GM19023 (cell line): ENCODE measurements at regions not wholly inside any gene's neighbourhood (a gene's known extent, or its start where the extent isn't known, plus 50 kb on each side); places are given as distances from the start of the nearest gene placed in this dataset.

Experiments
- ATAC-seq: cut with Tn5 transposase; IDR thresholded peaks from one replicate; pipeline ENCODE4 v1.9.1; 2021; ENCODE audit warnings: mild to moderate bottlenecking, moderate library complexity; ENCODE audit not compliant: unreplicated experiment

DNA sequence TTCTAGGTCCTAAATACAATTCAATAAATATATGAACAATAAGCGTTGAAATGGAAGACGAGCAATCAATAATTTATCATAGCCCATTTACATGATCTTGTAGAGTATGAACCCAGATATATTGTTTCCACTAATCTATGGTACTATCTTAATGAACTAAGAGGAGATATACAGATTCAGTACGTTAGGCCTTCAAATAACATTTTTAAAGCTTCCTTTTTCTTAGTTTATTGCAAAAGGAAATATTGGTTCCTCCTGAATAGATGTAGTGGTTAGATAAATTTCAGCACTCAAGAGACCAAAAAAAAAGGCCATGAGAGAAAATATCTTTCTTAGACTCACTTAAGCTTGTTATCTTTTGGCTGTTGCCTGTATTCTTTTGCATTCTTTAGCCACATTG lies 147.5 kb upstream of the PITX2 start:
- no peak for ATAC-seq

DNA sequence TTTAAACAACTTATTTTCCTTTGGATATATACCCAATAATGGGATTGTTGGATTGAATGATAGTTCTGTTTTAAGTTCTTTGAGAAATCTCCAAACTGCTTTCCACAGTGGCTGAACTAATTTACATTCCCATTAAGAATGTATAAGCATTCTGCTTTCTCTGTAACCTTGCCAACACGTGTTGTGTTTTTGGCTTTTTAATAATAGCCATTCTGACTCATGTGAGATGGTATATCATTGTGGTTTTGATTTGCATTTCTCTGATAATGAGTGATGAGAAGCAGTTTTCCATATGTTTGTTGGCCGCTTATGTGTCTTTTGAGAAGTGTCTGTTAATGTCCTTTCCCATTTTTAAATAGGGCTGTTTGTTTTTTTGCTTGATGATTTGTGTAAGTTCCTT lies 155.6 kb upstream of the PITX2 start:
- no peak for ATAC-seq

DNA sequence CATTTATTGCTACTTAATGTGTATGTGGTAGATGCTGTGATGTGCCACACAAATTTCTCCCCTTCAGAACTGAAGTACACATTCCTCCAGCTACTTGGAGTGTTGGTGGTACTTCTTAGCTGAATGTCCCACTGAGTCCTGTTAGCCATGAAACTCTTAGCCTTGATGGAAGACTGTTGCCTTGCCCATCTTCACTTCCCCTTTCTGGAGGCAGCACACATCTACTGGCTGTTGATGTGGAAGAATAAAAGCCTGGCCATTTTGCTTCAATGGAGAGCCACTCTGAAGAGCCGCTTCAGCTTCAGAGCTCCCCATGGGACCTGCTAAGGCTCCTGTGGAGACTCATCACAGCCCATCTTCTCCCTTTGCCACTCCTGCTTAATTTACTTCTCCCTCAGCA lies 157.7 kb upstream of the PITX2 start:
- ATAC-seq = no peak

DNA sequence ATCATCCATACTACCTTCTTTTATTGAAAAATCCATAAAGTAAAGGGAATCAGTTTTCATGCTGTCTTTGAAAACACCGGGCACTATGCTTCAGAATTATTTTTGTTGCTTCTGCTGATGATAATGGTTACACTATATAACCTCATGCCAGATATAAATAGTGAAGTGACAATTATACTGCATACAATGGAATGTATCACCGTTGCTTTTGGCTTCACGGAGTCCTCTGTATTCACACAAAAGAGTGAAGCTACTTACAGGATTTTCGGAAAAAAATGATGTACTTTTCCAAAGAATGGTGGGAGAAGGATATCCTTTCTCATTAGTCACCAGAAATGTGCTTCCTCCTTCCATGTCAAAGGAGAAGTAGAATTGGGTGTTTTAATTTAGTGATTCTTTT lies 159.1 kb upstream of the PITX2 start:
- ATAC-seq = no peak

DNA sequence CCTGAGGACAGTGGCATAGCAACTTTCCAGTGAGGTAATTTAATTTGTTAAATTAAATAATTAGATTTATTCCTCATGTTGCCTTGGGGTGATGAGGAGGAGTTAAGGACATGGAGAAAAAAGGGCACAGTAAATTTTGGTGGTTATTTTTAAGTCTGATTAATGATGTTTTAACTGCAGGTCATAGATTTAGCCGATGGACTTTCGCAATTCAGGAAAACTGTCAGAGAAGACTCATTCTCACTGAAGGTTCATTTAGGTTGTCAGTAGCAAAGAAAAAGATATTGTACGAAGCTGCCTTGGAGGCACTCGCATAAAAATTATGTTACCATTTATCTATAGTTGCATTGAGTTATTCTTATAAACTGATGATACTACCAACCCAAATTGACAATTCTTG lies 164.2 kb upstream of the PITX2 start:
- no peak for ATAC-seq

- no peak for ATAC-seq
Observed at GRCh38 chr4:110787707-110788106, 164.8 kb upstream of the PITX2 start.

- ATAC-seq = no peak
Observed at GRCh38 chr4:110788302-110788701, 165.4 kb upstream of the PITX2 start.

GRCh38 chr4:110792036-110792435 lies 169.2 kb upstream of the PITX2 start:
- no peak for ATAC-seq

DNA sequence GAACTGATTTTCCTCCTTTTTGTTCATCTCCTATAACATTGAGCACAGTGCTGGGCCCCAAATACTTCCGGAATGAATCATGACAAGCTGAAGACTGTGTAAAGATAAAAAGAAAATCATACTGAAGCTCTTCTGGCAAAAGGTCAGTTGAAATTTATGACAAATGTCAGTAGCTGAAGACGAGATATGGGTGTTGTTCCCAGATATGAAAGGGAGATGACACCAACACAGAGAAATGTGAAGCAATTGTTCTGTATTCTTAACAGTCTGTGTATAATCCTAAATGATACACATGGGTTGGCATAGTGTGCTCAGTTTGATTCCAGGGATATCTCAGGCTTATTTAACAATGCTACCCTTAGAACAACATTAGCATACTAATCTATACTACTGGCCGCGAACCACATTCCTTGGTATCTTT lies 170.5 kb upstream of the PITX2 start:
- no peak for ATAC-seq

DNA sequence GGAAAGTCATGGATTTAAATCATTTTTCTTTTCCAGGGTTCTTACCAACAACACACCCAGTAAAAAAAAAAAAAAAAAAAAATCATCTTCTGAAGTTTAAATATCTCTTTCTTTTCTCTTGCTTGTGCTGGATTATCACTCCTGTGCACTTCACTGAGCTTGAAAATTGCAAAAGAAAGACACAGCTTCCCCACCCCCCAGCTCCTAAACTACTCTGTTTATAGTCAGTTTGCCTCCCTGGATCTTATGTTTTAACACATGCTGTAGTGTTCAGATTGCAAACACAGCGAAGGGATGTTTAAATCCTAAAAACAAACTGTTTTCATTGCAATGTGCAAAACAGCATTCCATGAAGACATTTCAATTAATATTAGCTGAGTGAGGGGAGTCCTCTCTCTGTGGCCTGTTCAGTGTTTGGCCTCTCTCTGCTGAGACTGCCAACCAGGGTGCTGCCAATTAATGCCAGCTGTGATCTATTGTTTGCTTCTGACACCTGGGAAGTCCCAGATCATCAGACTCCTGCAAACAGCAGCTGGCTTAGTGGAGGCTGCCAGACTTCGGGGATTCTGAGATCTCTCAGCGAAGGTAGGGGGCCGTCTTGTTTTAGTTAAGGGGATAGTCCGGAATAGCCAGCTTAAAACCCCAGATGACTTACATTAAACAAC lies 171.1 kb upstream of the PITX2 start:
- no peak for ATAC-seq

DNA sequence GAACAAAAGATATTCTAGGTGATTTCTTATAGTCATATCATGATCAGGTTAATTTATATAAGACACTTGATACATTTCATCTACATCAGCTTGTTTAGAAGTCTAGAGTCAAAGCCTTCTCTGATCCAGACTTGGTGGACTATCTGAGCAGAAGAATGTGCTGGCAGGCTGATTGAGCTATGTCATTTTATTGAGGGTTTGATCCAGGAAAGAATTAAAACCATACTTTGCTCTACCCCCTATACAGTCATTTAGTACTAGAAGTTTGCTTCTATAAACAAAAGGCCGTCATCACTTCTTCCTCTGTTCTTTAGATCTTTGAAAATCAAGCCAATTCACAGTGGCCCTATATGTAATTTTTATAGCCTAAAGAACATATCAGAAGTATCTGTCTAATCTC lies 173.1 kb upstream of the PITX2 start:
- no peak for ATAC-seq

- no peak for ATAC-seq
Observed at GRCh38 chr4:110797486-110797885, 174.6 kb upstream of the PITX2 start.

GRCh38 chr4:110798687-110799086 lies 175.8 kb upstream of the PITX2 start:
- ATAC-seq = no peak

- ATAC-seq = no peak
Observed at GRCh38 chr4:110799211-110799610, 176.3 kb upstream of the PITX2 start.

DNA sequence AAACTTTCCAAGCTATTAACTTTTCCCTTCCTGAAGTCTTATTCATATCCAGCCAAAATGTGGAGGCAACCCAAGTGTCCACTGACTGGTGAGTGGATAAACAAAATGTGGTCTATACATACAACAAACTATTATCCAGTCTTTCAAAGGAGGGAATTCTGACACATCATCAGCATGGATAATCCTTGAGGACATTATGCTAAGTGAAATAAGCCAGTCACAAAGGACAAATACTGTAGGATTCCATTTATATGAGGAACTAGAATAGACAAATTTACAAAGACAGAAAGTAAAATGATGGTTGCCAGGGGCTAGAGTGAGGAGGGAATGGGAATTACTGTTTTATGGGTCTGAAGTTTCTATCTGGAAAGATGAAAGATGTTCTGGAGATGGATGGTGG lies 178.7 kb upstream of the PITX2 start:
- no peak for ATAC-seq

DNA sequence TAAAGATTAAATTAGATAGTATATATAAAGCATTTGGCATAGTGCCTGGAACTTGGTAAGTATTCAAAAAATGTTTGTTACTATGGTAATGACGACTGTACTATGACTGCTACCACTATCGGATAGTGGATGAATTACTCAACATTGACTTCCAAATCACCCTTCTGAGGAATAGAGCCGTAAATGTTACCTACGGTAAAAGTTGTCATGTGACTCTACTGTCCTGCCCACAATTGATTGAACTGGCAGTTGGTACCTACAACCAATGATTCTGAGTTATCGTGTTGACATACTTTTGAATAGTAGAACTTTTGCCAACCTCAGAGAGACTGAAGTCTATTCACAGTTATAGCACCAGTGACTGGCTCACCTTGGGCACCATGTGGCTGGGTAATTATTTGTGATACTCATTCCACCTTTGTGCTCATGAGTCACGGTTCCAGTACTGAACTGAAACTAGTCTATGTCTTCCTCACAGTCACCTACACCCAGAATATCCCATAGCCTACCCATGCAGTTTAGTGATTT lies 185.5 kb upstream of the PITX2 start:
- peak; percentile 62 for ATAC-seq

GRCh38 chr4:110815950-110816349 lies 193.1 kb upstream of the PITX2 start:
- ATAC-seq = no peak

DNA sequence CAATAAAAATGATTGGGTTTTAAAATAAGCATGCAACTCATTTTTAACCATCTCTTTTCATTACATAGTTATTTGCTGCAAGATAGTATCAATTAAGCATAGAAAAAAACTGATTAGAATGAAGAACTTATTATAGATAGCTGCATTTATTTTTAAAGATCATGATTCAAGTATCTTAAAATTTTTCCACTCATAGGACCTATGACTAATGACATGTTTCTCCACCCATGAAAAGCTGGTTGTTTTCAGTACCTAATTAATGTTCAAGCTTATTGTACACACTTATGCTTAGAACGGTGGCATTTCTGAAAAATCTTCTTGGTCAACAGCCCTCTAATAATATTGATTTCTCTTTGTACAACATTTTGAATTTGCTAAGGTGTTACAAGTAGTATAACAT lies 193.5 kb upstream of the PITX2 start:
- no peak for ATAC-seq

- ATAC-seq = no peak
Observed at GRCh38 chr4:110821186-110821585, 198.3 kb upstream of the PITX2 start.

DNA sequence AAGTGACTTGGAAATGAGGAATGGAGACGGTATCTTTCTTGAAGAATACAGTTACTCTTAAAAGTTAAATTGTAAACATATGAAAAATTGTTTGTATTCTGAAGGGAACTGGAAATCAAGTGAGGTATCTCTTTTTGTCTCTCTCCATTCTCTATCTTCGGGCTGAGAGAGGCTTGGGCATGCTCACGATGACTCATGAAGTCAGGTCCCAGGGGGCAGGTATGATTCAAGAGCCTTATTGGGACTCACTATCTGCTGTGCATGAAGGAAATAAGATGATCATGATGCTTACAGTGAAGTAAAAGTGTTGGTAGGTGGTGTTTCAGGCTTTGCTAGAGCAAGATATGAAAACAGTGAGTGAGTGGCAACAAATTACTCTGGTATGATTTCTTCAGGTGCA lies 200.4 kb upstream of the PITX2 start:
- no peak for ATAC-seq

DNA sequence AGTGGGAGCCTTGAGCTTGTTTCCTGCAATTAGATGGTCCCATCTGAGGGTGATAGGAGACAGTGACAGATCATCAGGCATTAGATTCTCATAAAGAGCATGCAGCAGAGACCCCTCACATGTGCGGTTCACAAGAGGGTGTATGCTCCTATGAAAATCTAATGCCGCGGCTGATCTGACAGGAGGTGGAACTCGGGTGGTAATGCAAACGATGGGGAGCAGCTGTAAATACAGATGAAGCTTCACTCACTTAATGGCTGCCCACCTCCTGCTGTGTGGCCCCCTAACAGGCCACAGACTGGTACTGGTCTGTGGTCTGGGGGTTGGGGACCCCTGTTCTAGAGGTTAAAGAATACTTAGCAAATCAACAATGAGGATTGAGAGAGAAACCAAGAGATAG lies 201.5 kb upstream of the PITX2 start:
- no peak for ATAC-seq

DNA sequence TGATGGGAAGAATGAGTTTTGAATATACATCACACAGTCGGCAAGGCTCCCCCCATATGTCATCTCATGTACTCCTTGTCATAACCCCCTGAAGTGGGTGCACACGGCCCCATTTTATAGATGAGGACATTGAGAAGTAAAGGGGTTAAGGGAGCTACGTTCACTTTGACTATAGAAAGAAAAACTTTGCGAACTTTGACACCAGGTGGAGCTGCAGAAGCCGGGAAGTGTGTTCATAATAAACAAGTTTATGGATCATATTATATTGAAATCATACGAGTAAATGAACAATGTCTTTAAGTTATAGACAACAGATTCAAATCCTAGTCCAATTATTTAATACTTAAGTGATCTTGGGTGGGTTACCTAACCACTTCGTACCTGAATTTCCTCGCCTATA lies 203.8 kb upstream of the PITX2 start:
- no peak for ATAC-seq

DNA sequence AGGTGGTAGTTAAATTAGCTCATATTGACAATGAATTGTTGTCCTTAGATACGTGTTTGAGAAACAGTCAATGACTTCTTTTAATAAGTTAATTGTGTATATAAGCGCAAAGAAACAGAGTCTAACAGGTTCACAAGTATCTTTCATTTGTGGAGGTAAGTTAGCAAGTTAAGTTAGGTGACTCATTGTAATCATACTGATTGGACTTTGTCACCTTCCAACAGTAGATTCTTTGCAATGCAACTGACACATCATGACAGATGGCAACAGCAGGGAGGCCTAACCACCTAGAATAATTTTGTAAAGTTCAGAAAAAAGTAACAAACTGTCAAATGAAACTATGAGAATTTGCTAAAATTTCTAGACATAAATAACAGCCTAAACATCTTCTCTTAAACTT lies 207.6 kb upstream of the PITX2 start:
- ATAC-seq = no peak
